ENCODE measurements at regions not wholly inside any gene's neighbourhood (a gene's known extent, or its start where the extent isn't known, plus 50 kb on each side); places are given as distances from the start of the nearest gene placed in this dataset.

GRCh38 chr6:8710668-8711431, 275.5 kb upstream of the SLC35B3 start:
- H3K4me1 ChIP-seq (ENCODE audit: insufficient read depth, low read length) = no peaks in the 10 kb centered on the region
- no peak overlapping the region for H3K4me3 ChIP-seq (ENCODE audit: low read length)
- no peaks in the 10 kb centered on the region for H3K9me3 ChIP-seq (ENCODE audit: low read depth, low read length)
- H3K27me3 ChIP-seq (ENCODE audit: insufficient read depth, low read length) = no peaks in the 10 kb centered on the region

- H3K4me3 ChIP-seq (ENCODE audit: low read length) = no peak overlapping the region
- H3K27me3 ChIP-seq (ENCODE audit: insufficient read depth, low read length) = no peaks in the 10 kb centered on the region
- H3K4me1 ChIP-seq (ENCODE audit: insufficient read depth, low read length) = no peaks in the 10 kb centered on the region
- no peaks in the 10 kb centered on the region for H3K9me3 ChIP-seq (ENCODE audit: low read depth, low read length)
Observed at GRCh38 chr6:8707956-8708772, 272.8 kb upstream of the SLC35B3 start.

- Histone ChIP-seq H3K4me1 (ENCODE audit: insufficient read depth, low read length) (no peaks in the 10 kb centered on the region), H3K4me3 (ENCODE audit: low read length) (no peak overlapping the region), H3K27me3 (ENCODE audit: insufficient read depth, low read length) (no peaks in the 10 kb centered on the region), H3K9me3 (ENCODE audit: low read depth, low read length) (no peaks in the 10 kb centered on the region)
Observed at GRCh38 chr6:8707369-8707768, 272.0 kb upstream of the SLC35B3 start.

GRCh38 chr6:8705435-8706020, 270.2 kb upstream of the SLC35B3 start:
- H3K4me3 ChIP-seq (ENCODE audit: low read length) = no peak overlapping the region
- H3K9me3 ChIP-seq (ENCODE audit: low read depth, low read length) = no peaks in the 10 kb centered on the region
- H3K4me1 ChIP-seq (ENCODE audit: insufficient read depth, low read length) = no peaks in the 10 kb centered on the region
- H3K27me3 ChIP-seq (ENCODE audit: insufficient read depth, low read length) = no peaks in the 10 kb centered on the region

- no peaks in the 10 kb centered on the region for H3K4me1 ChIP-seq (ENCODE audit: insufficient read depth, low read length)
- H3K27me3 ChIP-seq (ENCODE audit: insufficient read depth, low read length) = no peaks in the 10 kb centered on the region
- no peak overlapping the region for H3K4me3 ChIP-seq (ENCODE audit: low read length)
- H3K9me3 ChIP-seq (ENCODE audit: low read depth, low read length) = no peaks in the 10 kb centered on the region
Observed at GRCh38 chr6:8703059-8703458, 267.7 kb upstream of the SLC35B3 start.

- Histone ChIP-seq H3K9me3 (ENCODE audit: low read depth, low read length) (no peaks in the 10 kb centered on the region), H3K4me1 (ENCODE audit: insufficient read depth, low read length) (no peaks in the 10 kb centered on the region), H3K4me3 (ENCODE audit: low read length) (no peak overlapping the region), H3K27me3 (ENCODE audit: insufficient read depth, low read length) (no peaks in the 10 kb centered on the region)
Observed at GRCh38 chr6:8688821-8689220, 253.5 kb upstream of the SLC35B3 start.

GRCh38 chr6:8686077-8686476, 250.7 kb upstream of the SLC35B3 start:
- Histone ChIP-seq H3K4me1 (ENCODE audit: insufficient read depth, low read length) (no peaks in the 10 kb centered on the region), H3K4me3 (ENCODE audit: low read length) (no peak overlapping the region), H3K27me3 (ENCODE audit: insufficient read depth, low read length) (no peaks in the 10 kb centered on the region), H3K9me3 (ENCODE audit: low read depth, low read length) (no peaks in the 10 kb centered on the region)

GRCh38 chr6:8683204-8683603, 247.9 kb upstream of the SLC35B3 start:
- Histone ChIP-seq H3K4me3 (ENCODE audit: low read length) (no peak overlapping the region), H3K4me1 (ENCODE audit: insufficient read depth, low read length) (no peaks in the 10 kb centered on the region), H3K9me3 (ENCODE audit: low read depth, low read length) (no peaks in the 10 kb centered on the region), H3K27me3 (ENCODE audit: insufficient read depth, low read length) (no peaks in the 10 kb centered on the region)

- Histone ChIP-seq H3K9me3 (ENCODE audit: low read depth, low read length) (no peaks in the 10 kb centered on the region), H3K4me3 (ENCODE audit: low read length) (no peak overlapping the region), H3K27me3 (ENCODE audit: insufficient read depth, low read length) (no peaks in the 10 kb centered on the region), H3K4me1 (ENCODE audit: insufficient read depth, low read length) (no peaks in the 10 kb centered on the region)
Observed at GRCh38 chr6:8679823-8680222, 244.5 kb upstream of the SLC35B3 start.

- Histone ChIP-seq H3K9me3 (ENCODE audit: low read depth, low read length) (no peaks in the 10 kb centered on the region), H3K27me3 (ENCODE audit: insufficient read depth, low read length) (no peaks in the 10 kb centered on the region), H3K4me1 (ENCODE audit: insufficient read depth, low read length) (no peaks in the 10 kb centered on the region), H3K4me3 (ENCODE audit: low read length) (no peak overlapping the region)
Observed at GRCh38 chr6:8678466-8678865, 243.1 kb upstream of the SLC35B3 start.

- H3K4me1 ChIP-seq (ENCODE audit: insufficient read depth, low read length) = no peaks in the 10 kb centered on the region
- H3K4me3 ChIP-seq (ENCODE audit: low read length) = no peak overlapping the region
- H3K9me3 ChIP-seq (ENCODE audit: low read depth, low read length) = no peaks in the 10 kb centered on the region
- no peaks in the 10 kb centered on the region for H3K27me3 ChIP-seq (ENCODE audit: insufficient read depth, low read length)
Observed at GRCh38 chr6:8674126-8674525, 238.8 kb upstream of the SLC35B3 start.

- Histone ChIP-seq H3K4me3 (ENCODE audit: low read length) (no peak overlapping the region), H3K27me3 (ENCODE audit: insufficient read depth, low read length) (no peaks in the 10 kb centered on the region), H3K4me1 (ENCODE audit: insufficient read depth, low read length) (no peaks in the 10 kb centered on the region), H3K9me3 (ENCODE audit: low read depth, low read length) (no peaks in the 10 kb centered on the region)
Observed at GRCh38 chr6:8672882-8673281, 237.5 kb upstream of the SLC35B3 start.

GRCh38 chr6:8670792-8671191, 235.4 kb upstream of the SLC35B3 start:
- H3K9me3 ChIP-seq (ENCODE audit: low read depth, low read length) = no peaks in the 10 kb centered on the region
- no peak overlapping the region for H3K4me3 ChIP-seq (ENCODE audit: low read length)
- H3K27me3 ChIP-seq (ENCODE audit: insufficient read depth, low read length) = no peaks in the 10 kb centered on the region
- no peaks in the 10 kb centered on the region for H3K4me1 ChIP-seq (ENCODE audit: insufficient read depth, low read length)

GRCh38 chr6:8664700-8665099, 229.4 kb upstream of the SLC35B3 start:
- Histone ChIP-seq H3K4me3 (ENCODE audit: low read length) (no peak overlapping the region), H3K9me3 (ENCODE audit: low read depth, low read length) (no peaks in the 10 kb centered on the region)

GRCh38 chr6:8664070-8664469, 228.7 kb upstream of the SLC35B3 start:
- Histone ChIP-seq H3K27me3 (ENCODE audit: insufficient read depth, low read length) (no peaks in the 10 kb centered on the region), H3K4me1 (ENCODE audit: insufficient read depth, low read length) (no peaks in the 10 kb centered on the region), H3K4me3 (ENCODE audit: low read length) (no peak overlapping the region), H3K9me3 (ENCODE audit: low read depth, low read length) (no peaks in the 10 kb centered on the region)

More at GRCh38 chr6:8664700-8665099, 229.4 kb upstream of the SLC35B3 start:
- Histone ChIP-seq H3K27me3 (ENCODE audit: insufficient read depth, low read length) (no peaks in the 10 kb centered on the region), H3K4me1 (ENCODE audit: insufficient read depth, low read length) (no peaks in the 10 kb centered on the region)
